HCT116 (cell line): ENCODE measurements at regions not wholly inside any gene's neighbourhood (a gene's known extent, or its start where the extent isn't known, plus 50 kb on each side); places are given as distances from the start of the nearest gene placed in this dataset.

Experiments
- CEBPB ChIP-seq: IDR thresholded peaks from 2 replicates; pipeline ENCODE4 v1.6.1; 2012; ENCODE audit warnings: low read depth
- EZH2 ChIP-seq: fragments of 200-600 bp; sonication (generic); IDR thresholded peaks from 2 replicates; pipeline ENCODE4 v1.6.1; 2017; ENCODE audit warnings: antibody characterized with exemption, mixed run types
- EZH2phosphoT487 ChIP-seq: fragments of 200-600 bp; IDR thresholded peaks from 2 replicates; pipeline ENCODE4 v1.6.1; 2018; ENCODE audit warnings: antibody characterized with exemption, borderline replicate concordance
- POLR2A ChIP-seq: IDR thresholded peaks from 2 replicates; pipeline ENCODE4 v1.7.0; 2011; ENCODE audit warnings: borderline replicate concordance; ENCODE audit not compliant: insufficient read depth, insufficient read length; ENCODE audit errors: extremely low read depth
- POLR2AphosphoS5 ChIP-seq: IDR thresholded peaks from 2 replicates; pipeline ENCODE4 v1.6.1; 2011; ENCODE audit warnings: mild to moderate bottlenecking, low read depth, low read length, moderate library complexity
- RAD21 ChIP-seq: IDR thresholded peaks from 2 replicates; pipeline ENCODE4 v1.6.1; 2012; ENCODE audit warnings: low read depth, mild to moderate bottlenecking
- TF ChIP-seq, protein P1 (sequence below), 3 experiments: fragments of 200-600 bp in 1 of 3; sonication (generic) in 1 of 3; IDR thresholded peaks in 2 of 3; conservative IDR thresholded peaks in 1 of 3; 2 replicates each; pipeline ENCODE4 v1.5.1; 2012 to 2017; ENCODE audit warnings: low read depth in 2 of 3, low read length in 2 of 3, antibody characterized with exemption in 1 of 3, borderline replicate concordance in 1 of 3, control low read depth in 1 of 3, mild to moderate bottlenecking in 1 of 3, mixed read lengths in 1 of 3, mixed run types in 1 of 3, moderate library complexity in 1 of 3; ENCODE audit not compliant: insufficient read depth in 1 of 3
- TF ChIP-seq, protein P2 (sequence below): IDR thresholded peaks from 2 replicates; pipeline ENCODE4 v1.6.1; 2012; ENCODE audit warnings: low read depth
- TF ChIP-seq, protein P3 (sequence below): IDR thresholded peaks from 2 replicates; pipeline ENCODE4 v1.6.1; 2012
- TF ChIP-seq, protein P4 (sequence below): IDR thresholded peaks from 2 replicates; pipeline ENCODE4 v1.6.1; 2011; ENCODE audit warnings: mild to moderate bottlenecking, low read length, moderate library complexity; ENCODE audit not compliant: insufficient replicate concordance; ENCODE audit errors: extremely low read depth

DNA sequence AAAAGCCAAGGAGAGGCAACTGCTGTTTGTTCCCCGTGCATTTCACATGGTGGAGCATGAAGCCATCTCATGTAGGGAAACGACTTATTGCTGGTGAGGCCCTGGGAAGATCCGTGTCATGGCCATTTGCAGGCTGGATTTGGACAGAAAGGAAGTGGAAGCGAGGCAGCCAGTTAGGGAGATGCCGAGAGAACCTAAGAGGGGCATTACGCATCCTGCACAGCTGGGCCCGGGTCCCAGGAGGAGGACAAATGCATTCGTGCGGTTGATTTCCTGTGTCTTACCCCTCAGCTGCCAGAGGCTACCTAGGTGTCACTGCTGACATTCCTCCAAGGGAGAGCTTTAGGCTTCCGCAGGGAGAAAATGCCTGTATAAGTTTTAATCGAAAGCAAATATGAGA, 316.2 kb upstream of the CDYL start:
- TF ChIP-seq EZH2 (no peak), POLR2AphosphoS5 (no peak), RAD21 (no peak), POLR2A (no peak), EZH2phosphoT487 (no peak), CEBPB (no peak)
- TF ChIP-seq, protein P1, sequence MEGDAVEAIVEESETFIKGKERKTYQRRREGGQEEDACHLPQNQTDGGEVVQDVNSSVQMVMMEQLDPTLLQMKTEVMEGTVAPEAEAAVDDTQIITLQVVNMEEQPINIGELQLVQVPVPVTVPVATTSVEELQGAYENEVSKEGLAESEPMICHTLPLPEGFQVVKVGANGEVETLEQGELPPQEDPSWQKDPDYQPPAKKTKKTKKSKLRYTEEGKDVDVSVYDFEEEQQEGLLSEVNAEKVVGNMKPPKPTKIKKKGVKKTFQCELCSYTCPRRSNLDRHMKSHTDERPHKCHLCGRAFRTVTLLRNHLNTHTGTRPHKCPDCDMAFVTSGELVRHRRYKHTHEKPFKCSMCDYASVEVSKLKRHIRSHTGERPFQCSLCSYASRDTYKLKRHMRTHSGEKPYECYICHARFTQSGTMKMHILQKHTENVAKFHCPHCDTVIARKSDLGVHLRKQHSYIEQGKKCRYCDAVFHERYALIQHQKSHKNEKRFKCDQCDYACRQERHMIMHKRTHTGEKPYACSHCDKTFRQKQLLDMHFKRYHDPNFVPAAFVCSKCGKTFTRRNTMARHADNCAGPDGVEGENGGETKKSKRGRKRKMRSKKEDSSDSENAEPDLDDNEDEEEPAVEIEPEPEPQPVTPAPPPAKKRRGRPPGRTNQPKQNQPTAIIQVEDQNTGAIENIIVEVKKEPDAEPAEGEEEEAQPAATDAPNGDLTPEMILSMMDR (IDR thresholded peaks at IDR 0.05 in 2 of 3, conservative IDR thresholded peaks at IDR 0.05 in 1 of 3; ENCODE audit: borderline replicate concordance in 1 of 3, insufficient read depth in 1 of 3, low read depth in 2 of 3, low read length in 2 of 3), result no peak
- TF ChIP-seq, protein P2, sequence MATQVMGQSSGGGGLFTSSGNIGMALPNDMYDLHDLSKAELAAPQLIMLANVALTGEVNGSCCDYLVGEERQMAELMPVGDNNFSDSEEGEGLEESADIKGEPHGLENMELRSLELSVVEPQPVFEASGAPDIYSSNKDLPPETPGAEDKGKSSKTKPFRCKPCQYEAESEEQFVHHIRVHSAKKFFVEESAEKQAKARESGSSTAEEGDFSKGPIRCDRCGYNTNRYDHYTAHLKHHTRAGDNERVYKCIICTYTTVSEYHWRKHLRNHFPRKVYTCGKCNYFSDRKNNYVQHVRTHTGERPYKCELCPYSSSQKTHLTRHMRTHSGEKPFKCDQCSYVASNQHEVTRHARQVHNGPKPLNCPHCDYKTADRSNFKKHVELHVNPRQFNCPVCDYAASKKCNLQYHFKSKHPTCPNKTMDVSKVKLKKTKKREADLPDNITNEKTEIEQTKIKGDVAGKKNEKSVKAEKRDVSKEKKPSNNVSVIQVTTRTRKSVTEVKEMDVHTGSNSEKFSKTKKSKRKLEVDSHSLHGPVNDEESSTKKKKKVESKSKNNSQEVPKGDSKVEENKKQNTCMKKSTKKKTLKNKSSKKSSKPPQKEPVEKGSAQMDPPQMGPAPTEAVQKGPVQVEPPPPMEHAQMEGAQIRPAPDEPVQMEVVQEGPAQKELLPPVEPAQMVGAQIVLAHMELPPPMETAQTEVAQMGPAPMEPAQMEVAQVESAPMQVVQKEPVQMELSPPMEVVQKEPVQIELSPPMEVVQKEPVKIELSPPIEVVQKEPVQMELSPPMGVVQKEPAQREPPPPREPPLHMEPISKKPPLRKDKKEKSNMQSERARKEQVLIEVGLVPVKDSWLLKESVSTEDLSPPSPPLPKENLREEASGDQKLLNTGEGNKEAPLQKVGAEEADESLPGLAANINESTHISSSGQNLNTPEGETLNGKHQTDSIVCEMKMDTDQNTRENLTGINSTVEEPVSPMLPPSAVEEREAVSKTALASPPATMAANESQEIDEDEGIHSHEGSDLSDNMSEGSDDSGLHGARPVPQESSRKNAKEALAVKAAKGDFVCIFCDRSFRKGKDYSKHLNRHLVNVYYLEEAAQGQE, result no peak
- TF ChIP-seq, protein P3, sequence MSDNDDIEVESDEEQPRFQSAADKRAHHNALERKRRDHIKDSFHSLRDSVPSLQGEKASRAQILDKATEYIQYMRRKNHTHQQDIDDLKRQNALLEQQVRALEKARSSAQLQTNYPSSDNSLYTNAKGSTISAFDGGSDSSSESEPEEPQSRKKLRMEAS, result no peak
- TF ChIP-seq, protein P4, sequence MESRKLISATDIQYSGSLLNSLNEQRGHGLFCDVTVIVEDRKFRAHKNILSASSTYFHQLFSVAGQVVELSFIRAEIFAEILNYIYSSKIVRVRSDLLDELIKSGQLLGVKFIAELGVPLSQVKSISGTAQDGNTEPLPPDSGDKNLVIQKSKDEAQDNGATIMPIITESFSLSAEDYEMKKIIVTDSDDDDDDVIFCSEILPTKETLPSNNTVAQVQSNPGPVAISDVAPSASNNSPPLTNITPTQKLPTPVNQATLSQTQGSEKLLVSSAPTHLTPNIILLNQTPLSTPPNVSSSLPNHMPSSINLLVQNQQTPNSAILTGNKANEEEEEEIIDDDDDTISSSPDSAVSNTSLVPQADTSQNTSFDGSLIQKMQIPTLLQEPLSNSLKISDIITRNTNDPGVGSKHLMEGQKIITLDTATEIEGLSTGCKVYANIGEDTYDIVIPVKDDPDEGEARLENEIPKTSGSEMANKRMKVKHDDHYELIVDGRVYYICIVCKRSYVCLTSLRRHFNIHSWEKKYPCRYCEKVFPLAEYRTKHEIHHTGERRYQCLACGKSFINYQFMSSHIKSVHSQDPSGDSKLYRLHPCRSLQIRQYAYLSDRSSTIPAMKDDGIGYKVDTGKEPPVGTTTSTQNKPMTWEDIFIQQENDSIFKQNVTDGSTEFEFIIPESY, result no peak
